CD4-positive, alpha-beta T cell treated with Interleukin-6 for 4 hours (primary cell): ENCODE measurements at regions not wholly inside any gene's neighbourhood (a gene's known extent, or its start where the extent isn't known, plus 50 kb on each side); places are given as distances from the start of the nearest gene placed in this dataset.
"Not testable (repeated sequence)": the region's sequence is repeated elsewhere in the genome, so short reads cannot be mapped to it uniquely, and the experiment has no call there.

Source experiments
- DNase-seq: peaks from one replicate; pipeline ENCODE4 v3.0.0-alpha.2; 2020; ENCODE audit warnings: mixed read lengths

DNA sequence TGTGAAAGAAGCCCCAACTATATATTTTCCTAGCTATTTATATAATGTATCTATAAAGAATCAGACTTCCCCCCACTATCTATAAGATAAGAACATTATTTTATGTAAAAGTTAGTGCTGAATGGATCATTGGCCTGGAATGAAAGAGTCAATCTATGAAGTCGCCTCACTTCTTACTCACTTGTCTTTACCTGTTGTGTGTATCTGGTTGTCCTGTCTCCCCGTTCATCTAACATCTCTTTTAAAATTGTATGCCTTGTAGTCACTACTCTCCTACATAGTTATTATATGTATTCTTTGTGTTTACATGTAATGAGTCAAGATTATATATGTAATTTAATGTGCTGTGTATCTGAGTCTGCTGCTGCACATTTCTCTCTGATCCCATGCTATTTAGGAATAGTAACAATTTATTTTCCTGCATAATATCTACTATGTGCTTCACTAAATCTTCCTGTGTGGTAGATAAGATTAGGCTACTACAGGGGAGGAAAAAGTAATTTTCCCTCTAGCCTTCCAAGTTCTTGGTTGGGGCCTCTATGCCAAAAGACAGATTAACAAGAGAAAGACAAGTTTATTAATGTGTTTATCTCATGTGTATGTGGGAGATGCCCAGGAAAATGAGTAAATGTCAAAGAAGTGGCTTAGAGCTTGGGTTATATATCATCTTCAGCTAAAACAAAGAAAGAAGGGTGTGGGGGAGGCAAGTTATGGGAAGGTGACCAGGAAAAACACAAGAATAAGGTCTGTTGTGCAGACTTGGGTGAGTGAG is 77.6 kb upstream of the FRMPD4 start:
- DNase-seq = no peak

DNA sequence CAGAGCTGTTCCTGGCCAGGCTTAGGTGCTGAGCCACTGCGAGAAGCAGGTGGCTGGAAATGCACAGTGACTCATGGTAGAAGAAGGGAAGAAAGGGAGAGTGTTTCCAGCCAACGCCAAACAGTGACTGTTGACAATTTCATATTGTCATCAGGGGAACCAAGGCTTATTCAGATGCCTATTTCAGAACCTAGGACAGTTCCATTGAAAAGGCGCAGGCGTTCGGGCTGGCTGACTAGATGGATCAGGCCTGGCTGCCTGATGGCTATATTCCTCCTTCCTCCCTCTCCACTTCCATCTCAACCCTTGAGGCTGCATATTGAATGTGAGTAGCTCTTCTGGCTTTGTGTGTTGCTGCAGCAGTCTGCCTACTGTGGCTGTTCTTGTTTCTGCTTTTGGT is 73.0 kb upstream of the FRMPD4 start:
- no peak for DNase-seq

DNA sequence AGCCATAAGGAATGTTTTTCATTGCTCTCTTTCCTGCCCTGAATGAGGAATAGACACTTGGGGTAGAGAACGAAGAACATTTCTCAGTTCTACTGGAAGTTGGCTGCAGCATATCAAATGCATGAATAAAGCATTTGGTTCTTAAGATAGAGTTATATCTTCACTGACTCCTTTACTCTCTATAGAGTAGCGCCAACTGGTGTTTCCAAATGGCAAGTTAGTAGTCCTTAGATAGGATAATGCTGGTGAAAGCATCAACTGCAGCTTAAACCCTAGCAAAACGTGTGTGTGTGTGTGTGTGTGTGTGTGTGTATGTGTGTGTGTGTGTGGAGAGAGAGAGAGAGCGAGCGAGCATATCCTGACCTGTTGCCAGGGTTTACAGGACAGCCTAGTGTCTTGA is 62.2 kb upstream of the FRMPD4 start:
- DNase-seq = no peak

DNA sequence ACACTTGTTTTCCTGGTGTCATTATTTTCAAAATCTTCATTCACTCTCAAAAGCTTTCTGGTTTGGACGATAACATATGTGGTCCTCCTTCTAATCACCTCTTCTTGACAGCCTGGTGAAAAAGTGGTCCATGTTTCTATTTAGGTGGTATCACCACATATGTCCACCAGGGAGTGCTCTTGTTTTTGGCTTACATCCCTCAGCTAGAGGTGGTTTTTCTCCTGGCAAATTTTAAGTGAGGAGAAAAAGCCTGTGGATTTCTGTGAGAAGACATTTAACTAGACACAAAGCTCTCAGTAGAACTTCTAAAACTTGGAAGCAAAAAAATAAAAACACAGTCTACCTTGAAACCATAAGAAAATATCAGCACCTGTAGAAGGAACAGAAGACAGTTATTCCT is 58.0 kb upstream of the FRMPD4 start:
- no peak for DNase-seq

DNA sequence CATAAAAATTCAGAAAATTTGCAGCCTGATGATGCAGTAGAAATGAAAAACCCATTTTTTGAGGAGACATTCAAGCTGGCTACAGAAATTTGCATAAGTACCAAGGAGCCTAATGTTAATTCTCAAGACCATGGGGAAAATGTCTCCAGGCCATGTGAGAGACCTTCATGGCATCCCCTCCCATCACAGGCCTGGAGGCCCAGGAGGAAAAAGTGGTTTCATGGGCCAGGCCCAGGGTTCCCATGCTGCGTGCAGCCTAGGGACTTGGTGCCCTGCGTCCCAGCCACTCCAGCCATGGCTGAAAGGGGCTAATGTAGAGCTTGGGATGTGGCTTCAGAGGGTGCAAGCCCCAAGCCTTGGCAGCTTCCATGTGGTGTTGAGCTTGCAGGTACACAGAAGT is 55.3 kb upstream of the FRMPD4 start:
- DNase-seq = not testable (repeated sequence)
